C4-2B (cell line): ENCODE measurements at regions not wholly inside any gene's neighbourhood (a gene's known extent, or its start where the extent isn't known, plus 50 kb on each side); places are given as distances from the start of the nearest gene placed in this dataset.

ENCODE experiments used
- CTCF ChIP-seq: fragments of 450-650 bp; conservative IDR thresholded peaks from 2 replicates; pipeline ENCODE4 v1.5.1; 2017; ENCODE audit warnings: mild to moderate bottlenecking
- ZFX ChIP-seq: fragments of 450-650 bp; IDR thresholded peaks from 2 replicates; pipeline ENCODE4 v1.6.1; 2017

- TF ChIP-seq CTCF (no peak), ZFX (no peak)
These were observed 113.9 kb downstream of the TLE3 start for GRCh38 chr15:69983696-69984265.
